HFFc6 (cell line): ENCODE measurements at regions not wholly inside any gene's neighbourhood (a gene's known extent, or its start where the extent isn't known, plus 50 kb on each side); places are given as distances from the start of the nearest gene placed in this dataset.

ENCODE experiments used
- DNase-seq: peaks from one replicate; pipeline ENCODE4 v3.0.0-alpha.2; 2018
- H3K27ac Mint-ChIP-seq: 2 replicates; pipeline ENCODE4 v1.8.0; 2020; ENCODE audit warnings: mild to moderate bottlenecking, mixed read lengths
- H3K27me3 Mint-ChIP-seq: 2 replicates; pipeline ENCODE4 v1.8.0; 2021; ENCODE audit warnings: mild to moderate bottlenecking, moderate library complexity, mixed read lengths; ENCODE audit not compliant: insufficient read depth
- H3K36me3 Mint-ChIP-seq: 2 replicates; pipeline ENCODE4 v1.8.0; 2021; ENCODE audit warnings: low read depth, mixed read lengths
- H3K4me1 Mint-ChIP-seq: 2 replicates; pipeline ENCODE4 v1.8.0; 2020; ENCODE audit warnings: low read depth, mixed read lengths
- H3K4me3 Mint-ChIP-seq: 2 replicates; pipeline ENCODE4 v1.8.0; 2020; ENCODE audit warnings: mild to moderate bottlenecking, moderate library complexity, mixed read lengths
- H3K9me3 Mint-ChIP-seq: 2 replicates; pipeline ENCODE4 v1.8.0; 2020; ENCODE audit warnings: mild to moderate bottlenecking, mixed read lengths
- CTCF ChIP-seq: fragments of 200-600 bp; sonication (generic); IDR thresholded peaks from 2 replicates; pipeline ENCODE4 v1.5.0; 2021; ENCODE audit warnings: antibody characterized with exemption, mild to moderate bottlenecking

DNA sequence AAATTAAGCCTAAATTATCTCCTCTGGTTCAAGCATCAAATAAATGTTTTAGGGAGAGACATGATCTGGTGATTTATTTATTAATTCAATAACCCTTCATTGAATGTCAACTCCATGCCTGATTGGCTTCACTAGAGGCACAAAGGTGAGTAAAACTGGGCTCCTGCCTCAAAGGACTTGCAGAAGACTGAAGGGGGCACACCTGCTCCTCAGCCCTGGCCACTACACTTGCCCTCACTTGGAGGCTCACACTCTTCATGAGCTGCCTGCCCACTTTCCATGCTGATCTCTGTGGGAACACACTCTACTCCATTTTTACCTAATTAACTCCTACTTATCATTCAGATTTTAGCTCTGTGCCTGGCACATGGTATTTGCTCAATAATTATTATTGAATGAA is 84.4 kb upstream of the KCNMB2 start:
- no peak for DNase-seq
- H3K4me3 Mint-ChIP-seq, result no peak overlapping the region
- no peaks in the 10 kb centered on the region for H3K4me1 Mint-ChIP-seq
- H3K27ac Mint-ChIP-seq, result no peak overlapping the region
- TF ChIP-seq CTCF, result no peak
- no peaks in the 10 kb centered on the region for H3K36me3 Mint-ChIP-seq
- no peaks in the 10 kb centered on the region for H3K27me3 Mint-ChIP-seq
- no peaks in the 10 kb centered on the region for H3K9me3 Mint-ChIP-seq

- H3K27me3 Mint-ChIP-seq, result no peaks in the 10 kb centered on the region
- no peak overlapping the region for H3K27ac Mint-ChIP-seq
- TF ChIP-seq CTCF, result no peak
- peak; percentile 12 for DNase-seq
- no peaks in the 10 kb centered on the region for H3K36me3 Mint-ChIP-seq
- no peaks in the 10 kb centered on the region for H3K9me3 Mint-ChIP-seq
- no peak overlapping the region for H3K4me3 Mint-ChIP-seq
- H3K4me1 Mint-ChIP-seq, result no peaks in the 10 kb centered on the region
These were observed 81.5 kb upstream of the KCNMB2 start for GRCh38 chr3:178454726-178455125.

GRCh38 chr3:178455226-178455625 is 81.0 kb upstream of the KCNMB2 start:
- H3K27me3 Mint-ChIP-seq, result no peaks in the 10 kb centered on the region; the same call in 1 of the 2 replicates
- H3K9me3 Mint-ChIP-seq, result no peaks in the 10 kb centered on the region
- no peaks in the 10 kb centered on the region for H3K36me3 Mint-ChIP-seq
- no peak for DNase-seq
- H3K4me3 Mint-ChIP-seq, result no peak overlapping the region
- no peak for TF ChIP-seq CTCF
- no peaks in the 10 kb centered on the region for H3K4me1 Mint-ChIP-seq
- no peak overlapping the region for H3K27ac Mint-ChIP-seq

DNA sequence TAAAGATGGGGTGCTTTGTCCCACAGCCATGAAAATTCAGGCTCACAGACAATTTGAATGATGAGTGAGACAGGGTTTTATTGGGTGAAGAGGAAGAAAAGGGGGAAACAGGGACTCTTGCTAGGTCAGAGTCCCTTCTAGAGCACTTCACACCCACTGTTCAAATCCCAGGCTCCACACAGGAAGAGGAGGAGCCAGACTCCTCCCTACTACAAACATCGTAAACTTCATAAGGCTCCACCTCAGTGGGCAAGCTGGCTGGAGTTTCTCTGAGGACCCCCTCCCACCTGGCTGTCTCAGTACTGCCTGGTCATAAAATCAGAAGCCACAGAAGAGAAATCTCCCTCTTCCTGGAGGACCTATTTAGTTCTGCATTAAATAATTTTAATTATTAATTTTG is 80.3 kb upstream of the KCNMB2 start:
- TF ChIP-seq CTCF, result no peak
- no peak for DNase-seq
- H3K4me3 Mint-ChIP-seq, result no peak overlapping the region
- H3K9me3 Mint-ChIP-seq, result no peaks in the 10 kb centered on the region
- H3K27me3 Mint-ChIP-seq, result no peaks in the 10 kb centered on the region; the same call in 1 of the 2 replicates
- no peaks in the 10 kb centered on the region for H3K36me3 Mint-ChIP-seq
- no peak overlapping the region for H3K27ac Mint-ChIP-seq
- no peaks in the 10 kb centered on the region for H3K4me1 Mint-ChIP-seq

GRCh38 chr3:178456621-178457285 is 79.5 kb upstream of the KCNMB2 start:
- no peak for DNase-seq
- Mint-ChIP-seq H3K36me3 (no peaks in the 10 kb centered on the region), H3K27me3 (no peaks in the 10 kb centered on the region; the same call in 1 of the 2 replicates), H3K4me1 (no peaks in the 10 kb centered on the region), H3K4me3 (no peak overlapping the region), H3K27ac (no peak overlapping the region), H3K9me3 (no peaks in the 10 kb centered on the region)
- TF ChIP-seq CTCF, result no peak
